Neural progenitor cell (in vitro differentiated cells): ENCODE measurements at regions not wholly inside any gene's neighbourhood (a gene's known extent, or its start where the extent isn't known, plus 50 kb on each side); places are given as distances from the start of the nearest gene placed in this dataset.

Experiments
- DNase-seq: peaks from one replicate; pipeline ENCODE4 v3.0.0-alpha.2; 2016; ENCODE audit warnings: low spot score
- H2AFZ ChIP-seq: fragments of 200-600 bp; sonication (generic); replicated peaks from 2 replicates; pipeline ENCODE4 v1.6.1; 2016; ENCODE audit warnings: antibody characterized with exemption
- H3F3A ChIP-seq: fragments of 200-600 bp; sonication (generic); 2 replicates; pipeline ENCODE4 v1.6.1; 2016; ENCODE audit warnings: antibody characterized with exemption, low read depth
- H3K27ac ChIP-seq: fragments of 200-600 bp; sonication (generic); 2 replicates; pipeline ENCODE4 v1.5.1; 2016; ENCODE audit warnings: mild to moderate bottlenecking
- H3K27me3 ChIP-seq: fragments of 200-600 bp; sonication (generic); 2 replicates; pipeline ENCODE4 v1.6.1; 2016; ENCODE audit warnings: mild to moderate bottlenecking, moderate library complexity
- H3K36me3 ChIP-seq: fragments of 200-600 bp; sonication (generic); 2 replicates; pipeline ENCODE4 v1.5.1; 2016
- H3K4me1 ChIP-seq: fragments of 200-600 bp; sonication (generic); 2 replicates; pipeline ENCODE4 v1.6.1; 2016; ENCODE audit warnings: mixed run types
- H3K4me2 ChIP-seq: fragments of 200-600 bp; sonication (generic); 2 replicates; pipeline ENCODE4 v1.6.1; 2016
- H3K4me3 ChIP-seq: fragments of 200-600 bp; sonication (generic); 2 replicates; pipeline ENCODE4 v1.5.1; 2016
- H3K79me2 ChIP-seq: fragments of 200-600 bp; sonication (generic); 2 replicates; pipeline ENCODE4 v1.6.1; 2016; ENCODE audit warnings: low read depth
- H3K9ac ChIP-seq: fragments of 200-600 bp; sonication (generic); 2 replicates; pipeline ENCODE4 v1.6.1; 2016
- H3K9me3 ChIP-seq: fragments of 200-600 bp; sonication (generic); 2 replicates; pipeline ENCODE4 v1.5.1; 2016; ENCODE audit warnings: low read depth
- H4K20me1 ChIP-seq: fragments of 200-600 bp; sonication (generic); 2 replicates; pipeline ENCODE4 v1.6.1; 2016; ENCODE audit warnings: low read depth
- H3K27ac Mint-ChIP-seq: 3 replicates; pipeline ENCODE4 v1.8.0; 2021; ENCODE audit warnings: mixed read lengths
- H3K27me3 Mint-ChIP-seq: 2 replicates; pipeline ENCODE4 v1.8.0; 2022; ENCODE audit warnings: low read depth, mild to moderate bottlenecking, inconsistent platforms, moderate library complexity, mixed read lengths; ENCODE audit not compliant: insufficient read depth
- H3K36me3 Mint-ChIP-seq: 3 replicates; pipeline ENCODE4 v1.8.0; 2021; ENCODE audit warnings: mixed read lengths
- H3K4me1 Mint-ChIP-seq: 3 replicates; pipeline ENCODE4 v1.8.0; 2021; ENCODE audit warnings: mixed read lengths
- H3K4me3 Mint-ChIP-seq: 3 replicates; pipeline ENCODE4 v1.8.0; 2021; ENCODE audit warnings: mild to moderate bottlenecking, moderate library complexity, mixed read lengths
- H3K9me3 Mint-ChIP-seq: 3 replicates; pipeline ENCODE4 v1.8.0; 2020; ENCODE audit warnings: mixed read lengths
- CTCF ChIP-seq: fragments of 200-600 bp; sonication (generic); IDR thresholded peaks from 2 replicates; pipeline ENCODE4 v1.5.1; 2017; ENCODE audit warnings: antibody characterized with exemption, mild to moderate bottlenecking
- EZH2 ChIP-seq: fragments of 200-600 bp; sonication (generic); IDR thresholded peaks from 2 replicates; pipeline ENCODE4 v1.6.1; 2017; ENCODE audit warnings: antibody characterized with exemption, mild to moderate bottlenecking, moderate library complexity
- EZH2phosphoT487 ChIP-seq: fragments of 200-600 bp; sonication (generic); IDR thresholded peaks from 2 replicates; pipeline ENCODE4 v1.6.1; 2017; ENCODE audit warnings: antibody characterized with exemption

- Mint-ChIP-seq H3K27ac (no peak overlapping the region), H3K4me3 (no peak overlapping the region), H3K27me3 (peaks cover 4% of the 10 kb centered on the region), H3K4me1 (peaks cover 7% of the 10 kb centered on the region), H3K36me3 (no peaks in the 10 kb centered on the region), H3K9me3 (peaks cover 3% of the 10 kb centered on the region)
- Histone ChIP-seq H3K9ac (no peak overlapping the region), H3K4me2 (no peak overlapping the region), H2AFZ (no peak overlapping the region), H3K9me3 (no peaks in the 10 kb centered on the region), H3K27ac (no peak overlapping the region), H3K4me1 (no peaks in the 10 kb centered on the region), H3K36me3 (no peaks in the 10 kb centered on the region), H3K4me3 (no peak overlapping the region), H3F3A (no peaks in the 10 kb centered on the region), H4K20me1 (no peaks in the 10 kb centered on the region), H3K27me3 (no peaks in the 10 kb centered on the region), H3K79me2 (no peaks in the 10 kb centered on the region)
- DNase-seq = no peak
- no peak for TF ChIP-seq EZH2
- TF ChIP-seq CTCF = no peak
- TF ChIP-seq EZH2phosphoT487 = no peak
Measured at GRCh38 chr9:108674766-108675530, 180.8 kb downstream of the ACTL7B start.

- Histone ChIP-seq H3K27me3 (no peaks in the 10 kb centered on the region), H3K27ac (no peak overlapping the region), H3K79me2 (no peaks in the 10 kb centered on the region), H3K4me1 (no peaks in the 10 kb centered on the region), H3F3A (no peaks in the 10 kb centered on the region), H3K36me3 (no peaks in the 10 kb centered on the region), H2AFZ (no peak overlapping the region), H3K4me2 (no peak overlapping the region), H3K9ac (no peak overlapping the region), H4K20me1 (no peaks in the 10 kb centered on the region), H3K9me3 (no peaks in the 10 kb centered on the region), H3K4me3 (no peak overlapping the region)
- H3K4me1 Mint-ChIP-seq = peaks cover 7% of the 10 kb centered on the region
- peaks cover 1% of the 10 kb centered on the region for H3K9me3 Mint-ChIP-seq
- no peak overlapping the region for H3K4me3 Mint-ChIP-seq
- DNase-seq = no peak
- H3K36me3 Mint-ChIP-seq = no peaks in the 10 kb centered on the region
- no peak overlapping the region for H3K27ac Mint-ChIP-seq
- TF ChIP-seq EZH2 (no peak), CTCF (no peak), EZH2phosphoT487 (no peak)
- peaks cover 4% of the 10 kb centered on the region for H3K27me3 Mint-ChIP-seq
Measured at GRCh38 chr9:108673386-108673785, 182.4 kb downstream of the ACTL7B start.

- H3F3A ChIP-seq = no peaks in the 10 kb centered on the region
- H3K4me3 Mint-ChIP-seq = no peak overlapping the region
- TF ChIP-seq EZH2 = no peak
- no peak for TF ChIP-seq CTCF
- no peak for TF ChIP-seq EZH2phosphoT487
Measured at GRCh38 chr9:108672475-108673190, 183.2 kb downstream of the ACTL7B start.

More at GRCh38 chr9:108672475-108673190, 183.2 kb downstream of the ACTL7B start:
- Histone ChIP-seq H3K4me1 (no peaks in the 10 kb centered on the region), H3K79me2 (no peaks in the 10 kb centered on the region), H3K36me3 (no peaks in the 10 kb centered on the region), H2AFZ (no peak overlapping the region), H3K9ac (no peak overlapping the region), H4K20me1 (no peaks in the 10 kb centered on the region), H3K27ac (no peak overlapping the region), H3K4me3 (no peak overlapping the region), H3K27me3 (no peaks in the 10 kb centered on the region), H3K4me2 (no peak overlapping the region), H3K9me3 (no peaks in the 10 kb centered on the region)
- H3K27ac Mint-ChIP-seq = no peak overlapping the region
- no peaks in the 10 kb centered on the region for H3K36me3 Mint-ChIP-seq
- peaks cover 4% of the 10 kb centered on the region for H3K27me3 Mint-ChIP-seq
- no peak for DNase-seq
- no peaks in the 10 kb centered on the region for H3K9me3 Mint-ChIP-seq
- peaks cover 7% of the 10 kb centered on the region for H3K4me1 Mint-ChIP-seq
